ENCODE measurements at regions not wholly inside any gene's neighbourhood (a gene's known extent, or its start where the extent isn't known, plus 50 kb on each side); places are given as distances from the start of the nearest gene placed in this dataset.
"Not testable (repeated sequence)": the region's sequence is repeated elsewhere in the genome, so short reads cannot be mapped to it uniquely, and the experiment has no call there.

DNA sequence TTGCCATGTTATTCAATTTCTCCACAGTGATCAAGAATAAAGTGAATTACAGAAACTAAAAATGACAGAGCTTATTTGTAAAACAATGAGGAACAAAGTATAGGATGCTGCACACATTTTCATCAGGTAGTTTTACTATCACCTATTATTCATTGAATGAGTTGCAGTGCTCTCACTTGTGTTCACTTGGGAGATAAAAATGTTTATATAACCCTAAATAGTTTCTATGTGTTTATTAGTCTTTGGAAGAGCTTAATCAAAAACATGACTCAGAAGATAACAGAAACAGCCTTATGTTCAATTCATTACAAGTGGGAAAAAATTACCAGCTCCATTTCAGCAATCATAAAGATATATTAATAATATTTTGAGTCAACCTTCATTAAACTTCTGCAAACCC is 796.2 kb downstream of the SLITRK1 start:
- DNase-seq, result no peak

DNA sequence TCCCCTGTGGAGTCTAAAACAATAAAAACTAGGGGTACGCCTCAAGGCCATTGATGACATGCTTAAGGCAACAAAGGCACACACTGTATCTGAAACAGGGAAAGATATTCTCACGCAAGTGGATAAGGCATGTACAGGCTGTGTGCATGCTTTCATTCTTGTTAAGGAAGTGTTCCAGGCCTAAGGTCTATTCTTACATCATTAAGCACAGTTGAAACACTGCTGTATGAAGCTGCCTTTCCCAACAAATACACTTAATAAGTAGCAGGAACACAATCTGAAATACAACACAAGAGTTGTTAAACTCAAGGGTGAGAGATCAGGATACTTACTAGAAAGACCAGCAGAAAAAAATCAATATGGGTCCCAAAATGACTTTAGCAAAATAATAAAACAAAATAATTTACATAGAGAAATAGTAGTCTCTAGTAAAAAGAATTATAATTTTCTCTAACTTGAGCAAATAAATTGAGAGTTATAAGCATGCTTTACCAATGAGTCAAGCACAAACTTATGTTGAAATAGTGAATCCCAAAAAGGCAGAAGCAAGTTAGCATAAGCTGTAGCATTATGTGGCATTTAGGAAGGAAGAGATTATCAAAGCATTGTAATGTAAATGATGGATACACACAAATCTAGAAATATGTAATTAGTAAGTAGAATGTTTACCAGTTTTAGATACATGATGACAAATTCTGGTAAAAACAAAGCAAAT is 796.9 kb downstream of the SLITRK1 start:
- DNase-seq, result no peak

DNA sequence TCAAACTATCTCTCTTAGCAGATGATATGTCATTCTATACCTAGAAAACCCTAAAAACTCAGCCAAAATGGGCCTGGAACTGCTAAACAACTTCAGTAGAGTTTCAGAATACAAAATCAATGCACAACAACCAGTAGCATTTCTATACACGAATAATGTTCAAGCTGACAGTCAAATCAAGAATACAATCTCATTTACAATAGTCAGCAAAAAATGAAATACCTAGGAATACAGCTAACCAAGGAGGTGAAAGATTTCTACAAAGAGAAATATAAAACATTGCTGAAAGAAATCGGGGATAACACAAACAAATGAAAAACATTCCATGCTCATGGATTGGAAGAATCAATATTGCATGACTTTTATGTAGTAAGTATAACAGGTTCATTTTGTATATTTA is 804.8 kb downstream of the SLITRK1 start:
- no peak for DNase-seq

DNA sequence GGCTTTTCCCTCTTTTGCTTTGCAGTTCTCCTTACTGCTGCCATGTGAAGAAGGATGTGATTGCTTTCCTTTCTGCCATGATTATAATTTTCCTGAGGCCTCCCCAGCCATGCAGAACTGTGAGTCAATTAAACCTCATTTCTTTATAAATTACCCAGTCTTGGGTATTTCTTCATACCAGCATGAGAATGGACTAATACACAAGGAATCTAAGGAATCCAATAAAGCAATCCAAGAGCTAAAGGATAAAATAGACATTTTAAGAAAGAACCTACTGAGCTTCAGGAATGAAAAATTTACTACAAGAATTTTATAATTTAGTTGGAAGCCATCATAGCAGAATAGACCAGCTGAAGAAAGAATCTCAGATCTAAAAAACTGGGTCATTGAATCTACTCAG is 808.3 kb downstream of the SLITRK1 start:
- not testable (repeated sequence) for DNase-seq

DNA sequence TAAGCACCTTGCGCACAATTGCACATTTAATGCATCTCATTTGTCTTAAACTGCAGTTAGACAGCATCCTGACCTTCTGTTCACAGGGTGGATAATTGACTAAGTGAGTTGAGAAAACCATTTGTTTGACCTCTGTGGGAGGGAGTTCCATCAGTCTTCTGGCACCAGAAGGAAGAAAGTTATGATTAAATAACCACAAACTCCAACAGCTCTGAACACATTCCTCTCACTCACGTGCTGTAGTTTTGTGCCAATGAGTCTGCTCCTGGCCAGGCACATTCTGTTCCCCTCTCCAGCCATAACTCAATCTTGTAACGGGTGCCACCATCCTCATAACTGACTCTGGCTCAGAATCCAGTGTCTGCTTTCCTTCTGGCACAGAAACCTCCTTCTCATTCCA is 817.2 kb downstream of the SLITRK1 start:
- no peak for DNase-seq

DNA sequence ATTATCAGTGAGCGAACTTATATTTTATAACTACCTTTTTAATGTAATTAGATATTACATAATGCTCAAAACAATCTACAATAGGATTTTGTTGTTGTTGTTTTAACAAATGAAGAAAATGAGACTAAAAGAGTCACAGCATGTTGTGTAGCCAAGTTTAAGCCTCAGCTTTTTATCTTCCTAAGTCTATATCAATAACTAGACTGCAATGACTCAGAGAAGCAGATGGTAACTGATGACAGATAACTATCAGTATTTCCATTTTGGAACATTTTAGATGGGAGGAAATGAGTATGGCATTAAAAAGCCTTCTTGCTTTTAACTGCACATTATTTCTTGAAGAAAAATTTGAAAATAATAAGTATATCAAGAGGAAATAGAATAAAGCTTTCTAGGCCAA is 825.2 kb downstream of the SLITRK1 start:
- no peak for DNase-seq

DNA sequence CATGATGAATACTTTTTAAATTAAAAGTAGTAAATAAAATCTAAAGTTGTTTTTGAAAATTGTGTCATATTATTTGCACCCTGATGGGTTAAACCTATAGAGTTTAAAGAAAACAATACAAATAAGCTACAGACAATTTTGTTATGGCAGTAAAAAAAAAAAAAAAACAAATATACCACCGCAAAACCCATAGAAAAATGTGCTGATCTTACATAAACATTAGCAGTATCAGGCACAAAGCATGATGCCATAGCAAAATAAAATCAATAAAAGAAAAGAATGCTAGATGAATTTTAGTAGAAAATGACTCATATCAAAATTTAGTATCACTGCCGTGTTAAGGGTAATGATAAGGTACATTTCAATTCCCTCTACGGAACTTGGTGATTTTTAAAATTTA is 826.0 kb downstream of the SLITRK1 start:
- DNase-seq, result no peak

DNA sequence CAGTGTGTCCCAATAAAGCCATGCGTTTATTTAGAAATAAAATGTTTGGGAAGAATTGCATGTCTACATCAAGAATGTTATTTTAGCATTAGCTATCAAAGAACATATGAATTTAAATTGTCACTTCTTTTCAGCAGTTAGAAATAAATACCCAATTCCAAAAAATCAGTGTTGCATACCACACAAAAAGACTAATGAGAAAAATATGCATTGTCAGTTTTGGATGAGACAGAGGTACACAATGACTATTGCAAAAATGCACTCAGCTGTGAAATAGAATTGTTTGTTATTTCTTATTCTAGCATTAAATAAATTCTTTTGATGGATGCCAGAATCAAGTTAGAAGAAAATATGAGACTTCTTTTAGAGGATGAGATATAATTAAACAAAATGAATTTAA is 833.9 kb downstream of the SLITRK1 start:
- no peak for DNase-seq

DNA sequence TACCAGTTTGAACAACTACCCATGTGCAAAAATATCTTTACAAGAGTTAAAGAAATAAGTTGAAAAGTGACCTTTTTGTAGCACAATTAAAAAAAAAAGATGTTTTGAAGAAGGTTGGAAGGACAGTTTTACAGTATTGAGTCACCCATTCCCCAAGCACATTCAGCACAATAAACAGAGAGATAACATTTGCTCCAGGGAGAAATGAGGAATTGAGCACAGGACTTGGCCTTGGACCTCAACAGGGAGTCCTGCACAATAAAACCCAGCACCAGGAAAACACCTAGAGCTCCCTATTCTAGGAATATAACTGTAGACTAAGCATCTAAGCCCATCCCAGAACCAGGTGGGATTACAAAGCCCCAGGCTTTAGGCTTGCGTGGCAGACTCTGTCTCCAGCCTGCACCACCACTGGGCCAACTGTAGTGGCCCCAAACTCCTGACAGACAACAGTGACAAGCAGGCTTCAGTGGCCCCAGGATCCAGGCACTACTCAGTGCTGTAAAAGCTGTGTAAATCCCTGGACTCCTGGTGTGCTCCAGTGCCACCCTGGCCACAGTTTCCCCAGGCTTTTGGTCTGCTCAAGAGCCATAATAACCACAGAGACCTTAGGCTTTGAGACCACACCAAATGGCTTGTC is 857.2 kb downstream of the SLITRK1 start:
- DNase-seq, result no peak

DNA sequence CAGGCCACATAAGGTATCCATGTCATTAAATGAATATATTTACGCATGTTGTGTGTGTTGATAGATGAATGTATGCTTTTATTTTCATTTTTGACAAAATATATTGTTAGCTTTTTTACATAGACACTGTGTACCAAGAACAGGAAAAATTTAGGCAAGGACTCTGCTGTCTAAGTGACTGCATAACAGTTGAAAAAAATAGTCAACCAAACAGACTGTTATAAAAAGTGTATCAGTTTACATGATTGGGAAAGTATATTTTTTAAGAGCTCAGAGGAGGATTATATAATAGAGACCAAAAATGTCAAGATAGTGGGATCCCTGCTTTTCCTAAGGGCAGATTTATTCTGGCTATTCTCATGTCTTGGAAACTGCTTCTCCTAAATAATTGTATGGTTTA is 858.0 kb downstream of the SLITRK1 start:
- DNase-seq, result no peak

DNA sequence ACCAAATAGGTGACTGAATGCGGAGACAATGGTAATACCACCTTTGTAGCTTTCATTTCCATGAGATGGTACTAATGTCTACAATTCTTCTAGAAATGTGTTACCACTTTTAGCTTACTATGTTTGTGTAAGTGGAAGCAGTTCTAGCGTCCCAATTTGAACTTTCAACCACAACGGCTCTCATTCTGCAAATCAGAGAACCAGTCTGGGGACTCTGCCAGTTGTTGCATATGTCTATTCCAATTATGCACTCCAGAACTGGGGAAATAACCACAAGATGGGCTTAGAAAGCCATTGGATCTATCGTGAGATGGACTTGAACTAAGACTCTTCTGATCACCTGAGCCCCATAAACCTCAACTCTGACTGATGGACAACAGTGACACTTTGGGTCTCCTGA is 862.3 kb downstream of the SLITRK1 start:
- no peak for DNase-seq

DNA sequence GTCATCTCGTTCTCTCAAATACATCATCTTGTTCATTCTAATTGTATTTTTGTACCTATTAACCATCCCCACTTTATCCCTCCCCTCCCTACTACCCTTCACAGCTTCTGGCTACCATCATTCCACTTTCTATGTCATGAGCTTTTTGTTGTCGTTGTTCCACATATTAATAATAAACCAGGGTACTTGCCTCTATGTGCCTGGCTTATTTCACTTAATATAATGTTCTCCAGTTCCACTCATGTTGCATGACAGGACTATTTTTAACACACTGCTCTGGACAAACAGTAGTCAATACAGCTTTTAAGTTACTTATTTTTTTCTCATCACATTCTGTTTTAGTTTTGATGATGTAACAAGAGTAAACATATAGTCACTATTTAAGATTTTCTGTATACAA is 872.3 kb downstream of the SLITRK1 start:
- no peak for DNase-seq

DNA sequence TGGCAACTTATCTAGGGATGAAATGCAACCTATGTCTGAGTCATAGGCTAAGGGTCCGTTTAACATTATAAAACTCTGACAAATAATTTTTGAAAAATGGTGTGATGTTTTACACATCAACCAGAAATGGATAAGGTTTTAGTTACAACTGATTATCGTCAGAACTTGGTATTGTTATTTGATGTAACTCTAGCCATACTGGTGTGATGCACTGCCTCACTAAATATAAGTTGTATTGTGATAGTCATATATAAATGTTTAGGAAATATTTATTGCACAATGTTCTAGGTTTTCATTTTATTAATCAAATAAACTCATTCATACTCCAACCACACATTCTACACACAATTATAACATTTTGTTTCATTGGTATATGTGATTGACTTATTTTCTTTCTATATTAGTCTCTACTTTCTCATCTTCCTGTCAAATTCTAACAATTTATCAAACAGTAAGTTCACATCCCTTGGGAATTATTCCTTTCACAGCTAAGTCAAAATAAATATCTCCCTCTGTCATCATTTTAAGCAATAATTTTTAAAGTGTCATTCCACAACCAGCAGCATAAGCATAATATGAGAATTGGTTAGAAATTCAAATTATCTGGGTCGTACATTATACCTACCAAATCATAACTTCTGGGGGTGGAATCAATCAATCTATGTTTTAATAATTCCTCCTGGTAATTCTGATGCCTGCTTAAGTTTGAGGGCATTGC is 873.9 kb downstream of the SLITRK1 start:
- no peak for DNase-seq

DNA sequence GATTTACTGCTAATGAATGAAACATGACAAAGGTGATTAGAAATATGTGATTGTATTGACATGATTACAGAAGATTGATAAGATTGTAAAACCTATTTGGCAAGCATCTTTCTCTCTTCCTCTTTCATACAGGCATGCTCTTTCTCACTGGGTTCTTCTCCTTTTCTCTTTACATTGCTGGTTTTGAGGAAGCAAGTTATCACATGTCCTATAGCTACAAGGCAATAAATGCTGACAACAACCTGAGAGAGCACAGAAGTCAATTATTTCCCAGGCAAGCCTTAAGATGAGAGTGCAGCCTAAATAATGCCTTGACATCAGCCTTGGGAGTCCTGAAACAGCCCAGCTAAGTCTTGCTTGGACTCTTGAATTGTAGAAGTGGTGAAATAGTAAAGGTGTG is 875.0 kb downstream of the SLITRK1 start:
- DNase-seq, result no peak

DNA sequence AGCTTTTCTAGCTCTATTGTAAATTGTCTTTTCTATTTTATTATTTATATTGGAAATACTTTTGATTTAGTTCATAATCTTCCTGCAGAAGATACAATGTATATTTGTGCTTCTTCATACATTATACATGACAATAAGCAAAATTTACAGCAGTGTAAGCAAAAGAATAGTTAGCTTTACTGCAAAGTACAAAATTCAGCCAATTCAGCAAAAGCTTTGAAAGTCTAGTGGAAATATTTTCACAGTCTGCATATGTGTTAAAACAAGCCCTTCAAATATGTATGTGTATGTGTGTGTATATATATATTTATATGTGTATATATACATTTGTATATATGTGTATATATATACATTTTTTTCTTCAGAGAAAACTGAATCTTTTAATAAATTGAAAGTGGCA is 879.1 kb downstream of the SLITRK1 start:
- DNase-seq, result no peak

DNA sequence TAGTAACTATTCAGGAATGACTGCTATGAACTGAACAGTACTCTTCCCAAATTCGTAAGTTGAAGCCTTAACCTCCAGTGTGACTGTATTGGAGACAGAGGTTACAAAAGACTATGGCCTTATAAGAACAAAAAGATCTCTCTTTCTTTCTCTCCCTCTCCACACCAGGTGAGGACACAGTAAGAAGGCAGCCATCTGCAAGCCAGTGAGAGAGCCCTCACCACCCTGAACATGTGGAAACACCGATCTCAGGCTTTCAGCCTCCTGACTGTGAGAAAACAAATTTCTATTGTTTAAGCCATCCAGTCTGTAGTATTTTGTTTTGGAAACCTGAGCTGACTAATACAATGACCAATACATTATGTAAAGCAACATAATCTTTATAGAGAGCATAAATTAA is 888.9 kb downstream of the SLITRK1 start:
- no peak for DNase-seq

DNA sequence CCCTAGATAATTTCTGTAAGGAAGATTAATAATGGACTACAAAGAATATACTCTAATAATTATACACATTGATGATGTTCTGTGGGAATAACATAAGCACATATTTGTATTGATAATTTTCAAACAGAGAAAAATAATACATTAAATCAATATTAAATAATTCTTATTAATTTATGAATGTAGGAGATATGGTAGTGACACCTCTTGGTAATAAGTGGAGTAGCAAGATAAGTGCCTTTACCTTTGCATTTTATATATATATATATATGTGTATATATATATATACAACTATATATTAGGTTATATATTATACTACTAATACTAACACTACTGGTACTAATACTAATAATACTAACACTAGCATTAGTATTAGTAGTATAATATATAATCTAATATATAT is 905.8 kb downstream of the SLITRK1 start:
- no peak for DNase-seq

DNA sequence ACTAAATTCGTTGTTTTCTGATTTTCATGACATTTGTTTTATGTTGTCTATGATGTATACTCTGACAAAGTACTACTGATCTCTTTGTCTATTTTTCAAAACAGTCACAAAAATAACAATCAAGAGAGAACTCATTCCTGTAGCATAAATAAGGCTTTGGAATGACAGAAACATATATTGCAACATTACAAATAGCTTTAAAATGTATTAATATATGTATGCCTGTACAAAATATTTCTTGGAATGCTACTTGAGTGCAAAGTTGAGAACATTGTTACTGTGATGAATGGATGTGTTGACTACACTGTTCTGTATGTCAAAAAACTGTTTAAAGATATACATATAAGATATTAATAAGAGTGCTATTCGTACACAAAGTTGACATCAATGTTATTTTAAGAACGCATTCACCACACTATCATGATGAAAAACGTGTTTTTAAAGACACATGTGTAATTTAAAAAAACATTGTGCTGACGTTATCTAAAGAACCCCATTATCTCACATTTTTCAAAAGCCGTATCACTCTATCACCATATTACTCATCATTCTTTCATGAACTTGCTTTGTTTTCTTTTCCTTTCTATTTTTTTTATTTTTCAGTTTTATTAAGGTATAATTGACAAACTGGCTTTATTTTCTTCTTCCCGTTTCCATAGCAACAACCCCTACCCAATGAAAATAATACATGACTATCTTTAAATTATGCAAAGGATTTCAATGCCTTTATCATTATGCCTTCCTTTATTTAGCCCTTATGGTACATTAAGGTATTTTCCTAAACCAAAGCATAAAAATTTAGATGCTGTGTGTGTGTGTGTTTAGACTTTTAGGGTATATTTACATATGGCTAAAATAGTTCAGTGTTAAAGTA is 918.8 kb downstream of the SLITRK1 start:
- no peak for DNase-seq

DNA sequence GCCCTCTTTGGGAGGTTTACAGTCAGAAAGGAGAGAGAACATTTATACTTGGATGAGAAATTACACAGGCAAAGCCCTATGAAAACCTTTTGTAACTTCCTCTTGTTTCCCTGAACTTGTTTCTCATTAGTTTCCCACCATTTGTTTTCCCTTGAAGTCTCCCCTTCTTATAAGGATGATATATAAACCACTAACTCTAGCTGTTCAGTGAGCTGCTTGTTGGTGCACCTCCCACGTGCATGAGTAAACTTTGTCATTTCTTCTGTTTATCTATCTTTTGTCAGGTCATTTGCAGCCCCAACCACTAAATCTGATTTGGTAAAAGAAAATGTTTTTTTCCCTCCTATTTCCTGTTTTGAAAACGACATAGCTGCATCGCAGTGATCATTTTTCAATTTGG is 919.9 kb downstream of the SLITRK1 start:
- DNase-seq, result no peak

DNA sequence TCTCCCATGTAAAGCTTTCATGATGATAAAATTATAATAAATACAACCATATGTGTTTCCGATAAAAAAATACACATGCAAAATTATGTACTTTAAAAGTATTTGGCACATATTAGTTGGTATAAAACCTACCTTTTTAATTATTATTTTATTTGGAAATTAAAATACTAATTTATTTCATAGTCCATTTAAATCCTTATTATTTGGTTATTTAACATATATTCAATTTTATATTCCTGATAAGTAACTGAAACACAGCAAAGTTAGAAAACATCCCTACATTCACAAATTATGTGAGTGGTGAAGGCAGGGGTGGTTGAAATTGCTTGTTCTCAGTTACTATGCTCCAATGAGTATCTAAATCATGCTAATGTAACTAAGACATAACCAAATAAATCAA is 920.5 kb downstream of the SLITRK1 start:
- no peak for DNase-seq

DNA sequence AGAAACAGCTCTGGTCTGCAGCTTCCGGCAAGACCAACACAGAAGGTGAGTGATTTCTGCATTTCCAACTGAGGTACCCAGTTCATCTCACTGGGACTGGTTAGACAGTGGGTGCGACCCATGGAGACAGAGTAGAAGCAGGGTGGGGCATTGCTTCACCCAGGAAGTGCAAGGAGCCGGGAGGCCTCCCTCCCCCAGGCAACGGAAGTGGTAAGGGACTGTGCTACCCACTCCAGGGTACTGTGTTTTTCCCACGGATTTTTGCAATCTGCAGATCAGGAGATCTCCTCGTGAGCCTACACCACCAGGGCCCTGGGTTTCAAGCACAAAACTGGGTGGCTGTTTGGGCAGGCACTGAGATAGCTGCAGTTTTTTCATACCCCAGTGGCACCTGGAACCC is 929.9 kb downstream of the SLITRK1 start:
- not testable (repeated sequence) for DNase-seq

DNA sequence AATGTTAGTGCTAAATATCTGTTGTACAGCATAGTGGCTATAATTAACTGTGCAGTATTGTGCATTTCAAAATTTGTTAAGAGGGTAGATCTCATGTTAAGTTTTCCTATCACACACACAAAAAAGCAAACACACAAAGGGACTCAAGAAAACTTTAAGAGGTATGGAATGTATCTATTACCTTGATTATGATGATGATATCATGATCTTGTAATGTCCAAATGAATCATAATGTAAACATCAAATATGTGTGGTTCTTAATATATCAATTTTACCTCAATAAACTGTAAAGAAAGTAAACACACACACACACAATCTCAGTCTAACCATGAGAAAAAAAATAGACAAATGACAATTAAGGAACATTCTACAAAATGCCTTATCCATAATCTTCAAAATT is 934.6 kb downstream of the SLITRK1 start:
- DNase-seq, result no peak

DNA sequence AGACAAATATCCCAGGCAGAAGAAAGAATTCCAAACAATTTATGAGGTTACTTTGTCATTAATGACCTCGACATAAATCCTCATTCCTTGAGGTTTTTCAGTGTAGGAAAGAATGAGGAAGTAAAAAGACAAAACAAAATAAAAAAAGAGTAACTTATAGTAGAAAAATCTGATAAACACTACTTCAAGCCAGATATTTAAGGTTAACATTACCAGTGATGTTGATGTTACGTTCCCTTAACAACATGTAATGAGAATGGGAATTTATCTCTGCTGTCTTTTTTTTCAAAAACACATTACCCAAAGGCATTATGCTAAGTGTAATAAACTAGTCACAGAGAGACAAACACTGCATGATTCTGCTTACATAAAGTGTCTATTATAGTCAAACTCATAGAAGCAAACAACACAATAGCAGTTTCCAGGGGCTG is 935.1 kb downstream of the SLITRK1 start:
- DNase-seq, result no peak
